DMS153 treated with DMSO at 0.1 percent for 48 hours (cell line): ENCODE measurements at regions not wholly inside any gene's neighbourhood (a gene's known extent, or its start where the extent isn't known, plus 50 kb on each side); places are given as distances from the start of the nearest gene placed in this dataset.

Experiments used
- DNase-seq: peaks from one replicate; lab custom pipeline; 2025; ENCODE audit not compliant: unreplicated experiment; lab: John Stamatoyannopoulos, UW

DNA sequence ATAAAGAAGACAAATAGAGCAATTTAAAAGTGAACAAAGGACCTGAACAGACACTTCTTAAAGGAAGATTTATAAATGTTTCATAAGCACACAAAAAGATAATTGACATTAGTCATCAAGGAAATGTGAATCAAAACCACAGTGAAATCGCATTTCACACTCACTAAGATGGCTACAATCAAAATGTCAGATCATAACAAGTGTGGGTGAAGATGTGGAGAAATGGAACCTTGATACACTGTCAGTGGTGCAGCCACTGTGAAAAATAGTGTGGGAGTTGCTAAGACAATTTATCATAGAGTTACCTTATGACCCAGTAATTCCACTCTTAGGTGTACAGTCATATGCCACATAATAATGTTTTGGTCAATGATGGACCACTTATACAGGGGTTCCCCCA lies 54.5 kb upstream of the HTR4 start:
- DNase-seq: no peak

DNA sequence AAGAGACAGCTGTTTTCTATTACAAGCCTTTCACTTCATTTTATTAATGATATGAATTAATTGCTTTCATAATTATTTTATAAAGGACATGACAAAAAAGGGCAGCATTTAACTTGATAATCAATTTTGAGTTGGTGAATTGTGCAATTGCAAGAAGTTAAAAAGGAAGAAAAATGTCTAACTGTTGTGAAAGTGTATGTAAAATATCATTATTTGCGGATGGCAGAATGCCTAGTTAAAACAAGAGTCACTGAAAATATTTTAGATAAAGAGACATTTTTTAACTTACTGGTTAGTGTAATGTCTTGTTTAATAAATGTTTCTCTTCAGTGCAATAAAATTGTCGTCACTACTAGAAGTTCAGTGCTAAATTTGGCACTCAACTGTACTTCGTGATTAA lies 57.6 kb upstream of the HTR4 start:
- no peak for DNase-seq

DNA sequence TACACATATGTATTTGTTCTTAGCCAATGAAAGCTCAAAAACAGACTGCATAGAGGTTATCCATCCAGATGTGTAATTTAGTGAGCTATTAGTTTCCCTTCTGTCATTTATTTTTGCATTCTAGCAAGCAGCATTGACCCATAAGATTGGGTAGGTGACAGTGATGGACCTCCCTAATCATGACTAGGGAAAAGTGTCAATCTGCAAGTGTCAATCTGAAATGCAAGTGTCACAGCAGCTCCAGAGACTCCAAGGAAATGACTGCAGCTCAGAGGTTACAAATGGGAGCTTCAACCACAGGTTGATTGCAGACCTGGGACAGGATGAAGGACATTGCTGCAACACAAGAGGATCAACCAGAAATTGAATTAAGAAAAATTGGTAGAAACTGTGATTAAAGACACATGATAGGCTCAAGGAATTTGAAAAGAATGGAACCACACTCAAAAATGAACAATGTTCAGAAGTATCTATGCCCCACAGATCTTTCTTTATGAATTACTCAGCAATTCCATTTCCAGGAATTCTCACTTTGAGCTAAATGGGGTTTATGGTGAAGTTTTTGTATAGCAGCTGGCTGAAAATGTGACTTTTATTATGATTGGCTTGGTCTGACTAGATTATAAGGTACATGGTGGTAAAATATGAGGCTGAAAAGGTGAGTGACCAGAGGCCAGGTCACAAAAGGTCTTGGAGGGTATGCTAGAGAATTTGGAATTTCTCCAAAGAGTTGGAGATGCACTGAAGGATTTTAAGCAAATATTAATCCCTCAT lies 59.6 kb upstream of the HTR4 start:
- DNase-seq: no peak

DNA sequence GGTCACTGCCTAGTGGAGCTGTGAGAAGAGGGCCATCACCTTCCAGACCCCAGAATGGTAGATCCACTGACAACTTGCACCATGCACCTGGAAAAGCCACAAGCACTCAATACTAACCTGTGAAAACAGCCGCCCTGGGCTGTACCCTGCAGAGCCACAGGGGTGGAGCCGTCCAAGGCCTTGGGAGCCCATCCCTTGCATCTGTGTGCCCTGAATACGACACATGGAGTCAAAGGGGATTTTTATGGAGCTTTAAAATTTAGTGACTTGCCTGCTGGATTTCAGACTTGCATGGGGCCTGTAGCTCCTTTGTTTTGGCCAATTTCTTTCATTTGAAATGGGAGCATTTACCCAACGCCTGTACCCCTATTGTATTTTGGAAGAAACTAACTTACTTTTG lies 62.4 kb upstream of the HTR4 start:
- DNase-seq: no peak

DNA sequence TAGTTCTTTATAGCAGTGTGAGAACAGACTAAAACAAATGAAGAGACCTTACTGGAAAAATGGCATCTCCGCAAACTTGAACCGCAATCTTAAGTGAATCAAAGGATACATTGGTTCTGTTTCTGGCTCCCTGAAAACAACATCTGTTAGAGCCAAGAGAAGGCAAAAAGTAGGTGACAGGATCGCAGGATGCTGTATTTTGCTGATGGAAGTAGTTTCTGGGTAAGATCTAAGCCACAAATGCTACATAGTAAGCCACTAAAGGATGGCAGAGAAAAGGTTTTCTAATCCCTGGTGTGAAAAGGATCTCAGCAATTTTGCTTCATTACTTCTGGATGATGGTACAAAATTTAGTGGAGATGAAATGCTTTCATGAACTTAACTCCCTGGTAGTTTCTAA lies 63.3 kb upstream of the HTR4 start:
- DNase-seq: no peak

DNA sequence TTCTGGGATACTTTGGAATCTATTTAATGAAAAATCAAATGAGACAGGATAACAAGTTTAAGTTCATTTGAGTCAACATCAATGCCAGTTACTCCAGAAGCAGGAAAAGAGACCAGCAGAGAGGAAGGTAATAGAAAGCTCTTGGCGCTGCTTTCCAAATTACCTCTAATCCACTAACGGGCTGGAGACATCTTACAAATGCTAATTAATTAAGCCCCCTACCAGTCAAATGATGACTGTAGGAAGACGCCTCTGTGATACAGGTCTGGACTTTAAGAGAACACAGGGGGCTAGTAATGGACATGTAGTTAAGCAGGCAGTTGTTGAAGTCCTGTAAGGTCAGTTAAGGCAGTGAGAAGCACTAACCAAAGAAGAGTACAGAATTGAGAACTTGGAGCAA lies 65.3 kb upstream of the HTR4 start:
- no peak for DNase-seq

DNA sequence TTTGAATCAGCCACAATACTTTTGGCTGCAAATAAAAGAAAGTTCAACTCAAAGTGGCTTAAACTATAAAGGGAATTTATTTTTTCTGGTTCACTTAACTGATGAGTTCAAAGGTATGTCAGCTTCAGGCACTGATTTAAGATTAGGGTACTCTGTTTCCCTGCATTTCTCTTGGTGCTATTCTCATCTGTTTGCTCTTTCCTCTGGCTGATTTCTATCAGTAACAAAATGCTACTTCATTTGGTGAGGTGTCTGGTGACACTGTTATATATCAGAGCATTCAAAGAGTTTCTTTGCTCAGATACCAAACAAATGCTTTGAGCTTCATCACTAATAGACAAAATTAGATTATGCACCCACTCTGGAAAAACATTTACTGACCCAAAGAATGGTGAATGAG lies 65.9 kb upstream of the HTR4 start:
- no peak for DNase-seq

DNA sequence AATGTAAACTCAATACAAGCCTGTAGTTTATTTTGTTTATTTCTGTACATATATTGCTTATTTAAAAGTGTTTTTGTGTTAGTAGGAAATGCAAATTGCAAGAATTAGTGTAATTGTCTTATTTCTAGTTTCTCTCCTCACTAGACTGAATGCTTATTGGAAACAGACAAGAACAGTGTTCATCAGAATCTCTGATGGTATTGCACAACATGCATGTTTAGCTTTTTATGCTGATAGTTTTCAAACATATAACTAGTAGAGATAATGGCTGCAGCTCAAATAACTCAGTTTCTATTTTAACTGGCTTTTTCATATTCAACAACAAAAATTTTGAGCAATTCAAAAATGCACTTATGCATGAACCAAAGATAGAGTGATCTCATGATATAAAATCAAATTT lies 68.8 kb upstream of the HTR4 start:
- DNase-seq: no peak

DNA sequence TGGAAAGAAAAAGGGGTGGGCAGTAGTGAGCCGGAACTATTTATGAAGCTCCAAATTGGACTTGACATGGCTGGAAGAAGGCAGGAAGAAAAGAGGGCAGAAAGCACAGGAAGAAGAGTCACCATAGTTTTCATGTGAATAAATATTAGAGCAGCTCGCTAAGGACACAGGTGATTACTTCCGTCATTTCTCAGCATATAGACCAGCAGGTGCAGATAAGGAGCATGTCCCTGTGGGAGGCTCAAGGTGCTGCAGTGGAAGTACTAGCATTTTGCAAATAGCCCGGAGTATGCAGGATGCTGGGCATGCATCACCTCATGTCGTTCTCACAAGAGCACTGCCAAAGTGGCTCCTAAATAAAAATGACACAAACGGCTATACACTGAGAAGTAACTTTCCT lies 71.3 kb upstream of the HTR4 start:
- DNase-seq: no peak

DNA sequence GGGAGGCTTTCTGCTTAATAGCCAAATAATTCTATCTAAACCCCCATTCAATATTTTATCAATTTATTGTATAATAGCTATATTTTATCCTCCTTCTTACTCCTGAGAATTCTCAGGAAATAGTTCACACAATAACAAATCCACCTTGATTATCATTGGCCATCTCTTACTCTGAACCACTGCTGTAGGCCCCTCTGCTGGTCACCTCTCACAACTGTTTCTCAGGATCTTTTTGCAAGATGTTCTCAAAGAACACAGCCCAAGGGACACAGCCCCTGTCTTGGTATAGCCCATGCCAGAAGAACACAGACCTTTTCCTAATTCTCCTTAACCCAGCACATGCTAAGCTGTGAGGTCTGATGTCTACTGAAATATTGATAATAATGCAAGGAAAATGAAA lies 74.9 kb upstream of the HTR4 start:
- DNase-seq: peak; percentile 9

DNA sequence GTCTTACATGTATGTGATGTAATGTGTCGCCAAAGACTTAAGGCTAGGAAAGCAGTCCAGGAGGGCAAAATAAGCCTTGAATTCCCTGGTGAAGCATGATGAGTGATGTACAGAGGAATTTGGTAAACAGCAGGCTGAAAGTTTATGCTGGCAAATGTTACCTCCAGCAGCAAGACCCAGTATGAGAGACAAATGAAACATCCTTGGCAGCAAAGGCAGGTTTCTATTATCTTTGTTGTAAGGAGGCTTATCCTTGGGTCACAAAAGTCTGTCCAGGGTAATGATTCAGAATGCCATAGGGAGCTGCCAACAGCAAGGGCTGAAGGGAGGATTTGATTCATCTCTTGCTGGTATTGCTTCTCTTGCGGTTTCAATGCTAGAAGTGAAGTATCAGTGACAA lies 75.9 kb upstream of the HTR4 start:
- DNase-seq: no peak

DNA sequence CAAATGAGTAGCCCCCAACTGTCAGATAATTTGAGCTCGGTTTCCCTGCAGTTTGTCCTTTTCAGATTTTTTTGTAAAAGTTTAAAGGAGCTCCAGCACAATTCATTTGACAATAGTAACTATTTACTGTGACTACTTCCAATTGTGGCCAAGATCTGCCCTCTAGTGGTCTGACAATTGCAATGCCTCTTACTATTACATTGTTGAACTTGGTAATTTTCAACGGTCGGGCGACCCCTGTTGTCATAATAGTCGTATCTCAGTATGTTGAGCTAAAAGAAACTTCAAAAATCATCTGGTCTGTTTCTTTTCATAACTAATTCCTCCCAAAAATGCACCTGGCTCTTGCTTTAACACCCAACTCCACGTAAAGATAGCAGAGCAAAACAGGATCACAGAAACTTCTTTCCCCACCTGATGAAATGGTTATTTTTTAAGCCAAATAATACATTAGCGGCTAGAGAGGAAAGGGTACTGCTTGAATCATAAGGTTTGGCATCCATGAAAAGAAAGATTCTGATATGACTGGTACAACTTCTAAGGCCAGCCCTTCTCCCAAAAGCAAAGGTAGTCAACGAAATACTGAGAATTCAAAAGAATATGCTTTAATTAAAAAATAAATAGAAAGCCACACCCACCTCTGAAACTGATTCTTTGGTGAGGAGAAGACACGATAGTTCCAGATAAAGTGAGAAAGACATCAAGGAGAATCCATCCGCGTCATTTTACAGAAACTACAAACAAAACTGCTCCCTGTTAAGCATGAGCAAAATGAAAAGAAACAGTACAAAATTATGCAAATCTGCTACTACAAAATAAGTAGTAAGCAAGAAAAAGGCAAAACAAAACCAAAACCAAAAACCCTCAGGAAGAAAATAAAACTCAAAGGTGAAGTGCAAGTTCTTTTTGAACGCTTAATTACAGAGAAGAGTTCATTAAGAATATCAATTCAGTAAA lies 76.9 kb upstream of the HTR4 start:
- DNase-seq: peak; percentile 79

DNA sequence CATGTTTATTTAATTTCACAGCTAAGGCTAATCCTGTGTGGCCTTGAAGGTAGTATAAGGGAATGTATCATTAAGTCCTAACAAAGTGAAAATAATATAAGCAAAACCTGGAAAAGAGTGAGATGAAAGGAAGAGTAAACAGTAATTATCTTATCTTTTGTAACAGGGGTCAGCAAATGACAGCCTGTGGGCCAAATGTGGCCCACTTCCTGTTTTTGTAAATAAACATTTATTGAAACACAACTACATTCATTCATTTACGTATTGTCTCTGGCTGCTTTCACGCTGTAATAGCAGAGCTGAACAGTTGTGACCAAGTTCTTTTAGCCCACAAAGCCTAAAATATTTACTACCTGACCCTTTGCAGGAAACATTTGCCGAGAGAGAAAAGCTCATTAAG lies 78.4 kb upstream of the HTR4 start:
- DNase-seq: no peak

DNA sequence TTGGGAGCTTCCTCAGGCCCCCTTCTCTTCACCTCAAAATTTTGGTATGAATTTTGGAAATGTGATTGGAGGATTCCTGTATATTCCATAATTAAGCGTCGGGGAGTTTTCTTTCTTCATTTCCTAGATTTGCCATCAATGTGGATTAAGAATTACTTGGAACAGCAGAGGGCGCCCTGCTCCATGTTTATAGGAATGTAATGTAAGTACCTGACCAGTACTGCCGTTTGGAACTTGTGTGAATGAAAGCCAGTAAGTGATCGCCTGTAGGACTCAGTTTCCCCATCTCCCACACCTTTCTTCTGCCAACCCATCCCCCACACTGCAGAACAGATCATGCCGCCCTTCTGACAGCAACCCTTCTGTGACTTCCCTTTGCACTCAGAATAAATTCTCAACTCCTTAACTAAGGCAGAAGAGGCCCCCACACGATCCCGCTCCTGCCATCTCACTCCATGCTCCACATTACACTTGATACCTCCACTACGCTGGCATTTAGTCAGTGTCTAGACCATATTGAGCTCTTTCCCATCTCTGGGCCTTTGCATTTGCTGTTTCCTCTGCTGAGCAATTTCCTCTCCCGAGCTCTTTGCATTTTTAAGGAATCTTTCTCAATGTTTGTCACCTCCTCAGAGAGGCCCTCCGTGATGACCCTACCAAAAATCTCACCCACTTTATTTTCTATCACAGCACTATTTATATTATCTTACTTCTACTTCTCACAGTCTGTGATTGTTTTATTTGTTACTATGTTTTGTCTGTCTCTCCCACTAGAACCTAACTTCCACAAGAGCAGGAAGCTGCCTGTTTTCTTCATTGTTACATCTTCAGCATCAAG lies 79.5 kb upstream of the HTR4 start:
- peak; percentile 21 for DNase-seq

DNA sequence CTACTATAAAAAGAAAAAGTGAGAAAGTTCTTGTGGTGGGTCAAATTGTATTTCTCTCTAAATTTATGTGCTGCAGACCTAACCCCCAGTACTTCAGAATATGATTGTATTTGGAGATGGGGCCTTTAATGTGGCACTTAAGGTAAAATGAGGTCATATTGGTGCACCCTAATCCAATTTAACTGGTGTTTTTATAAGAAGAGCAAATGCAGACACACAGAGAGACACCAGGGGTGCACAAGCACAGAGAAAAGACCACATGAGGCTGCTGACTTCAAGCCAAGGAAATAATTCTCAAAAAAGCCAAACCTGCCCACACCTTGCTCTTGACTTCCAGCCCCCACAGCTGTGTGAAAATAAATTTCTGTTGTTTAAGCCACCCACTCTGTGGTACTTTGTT lies 80.2 kb upstream of the HTR4 start:
- no peak for DNase-seq

DNA sequence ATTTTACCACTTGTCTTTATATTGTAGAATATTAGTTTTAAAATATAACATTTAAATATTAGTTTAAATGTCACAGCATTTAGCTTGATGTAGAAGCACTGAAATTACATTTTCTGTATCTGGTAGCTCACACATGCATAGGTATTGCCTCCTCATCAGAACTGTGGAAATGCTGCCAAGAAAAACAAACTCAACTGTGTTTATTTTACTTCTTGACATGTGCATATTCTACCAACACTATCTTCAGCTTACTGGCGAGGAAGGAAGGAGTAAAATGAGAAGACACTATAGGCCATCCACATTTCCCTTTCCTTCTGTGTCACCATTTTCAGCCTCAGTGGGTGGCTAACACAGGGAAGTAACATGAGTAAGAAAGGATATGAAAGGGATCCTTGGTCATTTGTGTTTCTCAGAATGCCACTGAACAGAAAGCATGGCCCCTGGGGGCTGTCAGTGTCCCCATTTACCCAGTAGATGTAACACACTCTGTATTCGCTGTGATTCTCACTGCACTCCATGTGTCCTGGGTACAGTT lies 81.0 kb upstream of the HTR4 start:
- DNase-seq: no peak

DNA sequence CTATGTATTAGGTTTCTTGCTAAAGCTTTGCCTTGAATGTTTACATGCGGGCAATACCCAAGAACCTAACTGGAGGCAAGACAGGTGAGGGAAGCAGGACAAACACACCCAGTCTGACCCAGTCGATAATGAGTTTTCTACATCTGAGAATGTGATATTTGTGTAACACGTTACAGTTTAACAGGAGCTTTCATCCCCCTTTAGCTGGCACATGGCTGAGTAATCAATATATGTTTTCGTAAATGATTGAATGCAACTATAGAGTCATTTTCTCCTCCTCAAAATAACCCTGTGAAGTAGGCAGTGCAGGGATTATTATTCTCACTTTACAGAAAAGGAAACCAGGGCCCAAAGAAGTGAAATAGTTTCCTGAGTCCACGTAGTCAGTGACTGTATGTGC lies 84.7 kb upstream of the HTR4 start:
- no peak for DNase-seq

DNA sequence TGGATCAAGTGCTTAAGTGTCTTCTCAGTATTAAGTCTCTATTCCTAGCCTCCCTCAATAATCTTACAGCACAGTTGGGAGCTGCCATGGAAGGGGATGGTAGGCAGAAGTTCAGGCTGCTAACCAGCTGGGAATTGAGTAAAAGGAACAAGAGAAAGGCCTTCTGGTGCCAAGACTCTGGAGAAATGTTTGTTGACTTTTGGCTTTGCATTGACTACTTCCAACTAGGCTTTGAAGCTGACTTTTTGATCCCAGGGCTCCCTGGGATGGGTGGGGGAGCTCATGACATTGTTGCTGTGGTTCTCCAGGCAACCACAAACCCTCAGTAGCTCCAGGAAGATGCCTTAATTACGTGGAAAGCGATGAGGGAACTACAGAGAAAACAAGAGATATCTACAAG lies 85.2 kb upstream of the HTR4 start:
- DNase-seq: no peak

DNA sequence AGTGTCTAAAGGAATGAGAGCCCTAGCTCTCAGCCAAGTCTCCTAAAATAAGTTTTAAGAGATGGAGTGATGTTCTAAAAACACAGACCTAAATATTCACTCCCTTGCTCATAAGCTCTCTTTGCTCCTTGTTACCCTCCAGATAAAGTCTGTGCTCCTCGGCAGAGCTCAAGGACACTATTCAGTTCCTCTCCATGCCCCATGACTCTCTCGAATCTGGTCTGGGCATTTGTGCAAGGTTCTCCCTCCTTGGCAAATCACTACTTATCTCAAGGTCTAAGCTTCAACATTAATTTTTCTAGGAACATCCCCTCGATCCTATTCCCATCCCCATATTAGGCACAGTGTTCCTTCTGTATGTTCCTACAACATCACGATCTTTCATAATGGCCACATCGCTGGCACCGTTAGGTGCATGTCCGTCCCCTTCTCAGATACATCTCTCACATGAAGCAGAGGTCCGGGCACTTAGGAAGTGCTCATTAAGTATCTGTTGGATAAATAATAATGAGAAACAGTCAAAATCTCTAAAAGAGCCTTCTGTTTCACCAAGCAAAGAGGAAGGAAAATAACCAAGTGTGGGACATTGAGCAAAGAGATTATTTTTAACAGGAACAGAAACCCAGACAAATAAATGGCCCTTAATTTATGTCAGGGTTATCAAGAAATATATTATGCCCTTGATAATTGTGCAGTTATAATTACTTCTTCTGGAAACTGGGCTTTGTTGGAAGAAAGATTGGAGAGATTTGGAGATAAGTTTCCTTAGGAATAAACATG lies 85.9 kb upstream of the HTR4 start:
- DNase-seq: no peak

DNA sequence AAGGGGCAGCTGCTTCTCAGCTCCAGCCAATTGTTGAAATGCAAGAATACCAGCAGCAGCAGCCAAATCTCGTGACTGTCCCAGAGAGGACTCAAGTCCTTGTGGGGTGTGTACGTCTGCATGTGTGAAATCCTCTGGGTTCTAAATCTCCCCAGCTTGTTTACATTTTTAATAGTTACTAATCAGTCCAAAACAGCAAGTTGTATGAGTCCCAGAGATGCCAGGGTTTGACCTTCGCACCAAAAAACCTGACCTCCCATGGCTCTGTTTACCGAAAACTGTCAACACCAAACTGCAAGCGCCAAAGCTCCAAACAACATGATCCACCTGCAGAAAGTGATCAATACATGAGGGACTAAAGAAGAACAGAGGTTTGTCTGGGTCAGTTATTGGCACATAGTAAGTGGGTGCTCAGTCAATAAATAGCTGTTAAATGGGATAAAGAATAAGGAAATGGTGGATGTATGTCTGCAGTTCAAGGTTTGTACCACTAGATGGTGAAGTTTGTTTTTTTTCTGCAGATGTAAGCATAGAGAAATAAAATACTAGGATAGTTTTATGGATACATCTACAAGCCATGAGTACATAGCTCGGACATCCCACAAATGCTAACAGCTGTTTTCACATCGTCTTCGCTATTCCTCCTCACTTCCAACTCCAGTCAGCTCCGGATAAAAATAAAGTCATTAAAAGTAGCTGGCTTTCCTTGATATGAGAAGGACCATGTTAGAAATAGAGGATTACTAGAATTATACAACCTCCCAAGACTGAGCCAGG lies 85.3 kb upstream of the ADRB2 start:
- DNase-seq: peak; percentile 20
